HG02678 (cell line): ENCODE measurements at regions not wholly inside any gene's neighbourhood (a gene's known extent, or its start where the extent isn't known, plus 50 kb on each side); places are given as distances from the start of the nearest gene placed in this dataset.

Source experiments
- ATAC-seq: cut with Tn5 transposase; IDR thresholded peaks from one replicate; pipeline ENCODE4 v1.9.1; 2021; ENCODE audit warnings: mild to moderate bottlenecking, moderate library complexity; ENCODE audit not compliant: unreplicated experiment

DNA sequence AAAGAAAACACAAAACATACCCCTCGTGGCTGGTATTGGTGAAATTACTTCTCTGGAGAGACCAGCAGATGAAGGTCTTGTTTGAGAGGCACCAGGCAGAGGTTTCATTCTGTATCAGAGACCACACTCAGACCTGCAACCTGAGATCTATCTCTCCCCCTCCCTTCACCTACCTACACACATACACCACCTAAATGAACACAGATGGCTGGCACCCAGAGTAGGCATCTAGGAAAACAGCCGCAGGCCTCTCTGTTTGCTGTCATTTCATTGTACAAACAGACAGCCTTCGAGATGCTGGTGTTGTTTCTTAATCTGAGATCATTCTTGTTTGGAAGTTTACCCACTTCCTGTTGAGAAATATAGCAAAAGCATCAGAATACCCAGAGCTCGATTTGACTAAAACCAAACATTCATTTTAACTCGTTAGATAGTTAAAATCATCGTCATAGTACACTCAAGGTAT is 173.9 kb upstream of the SLC25A13 start:
- no peak for ATAC-seq

DNA sequence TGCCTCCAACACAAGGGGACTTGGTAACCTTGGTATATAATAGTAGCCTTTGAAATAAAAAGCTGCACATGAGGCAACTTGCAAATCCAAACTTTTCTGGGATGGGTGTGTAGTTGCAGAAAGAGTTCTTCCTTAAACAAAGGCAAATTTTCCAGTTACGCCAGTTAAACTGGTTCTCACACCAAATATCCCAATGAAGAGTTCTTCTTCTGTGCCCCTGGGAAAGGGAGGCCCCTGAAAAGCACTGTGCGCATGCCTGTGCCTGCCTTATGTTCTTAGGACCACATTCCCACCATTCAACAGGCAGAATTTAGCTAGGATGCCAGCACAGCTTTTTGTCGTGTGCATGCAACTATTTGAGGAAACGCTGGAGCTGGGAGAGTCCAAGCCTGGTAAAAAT is 164.8 kb upstream of the SLC25A13 start:
- no peak for ATAC-seq

DNA sequence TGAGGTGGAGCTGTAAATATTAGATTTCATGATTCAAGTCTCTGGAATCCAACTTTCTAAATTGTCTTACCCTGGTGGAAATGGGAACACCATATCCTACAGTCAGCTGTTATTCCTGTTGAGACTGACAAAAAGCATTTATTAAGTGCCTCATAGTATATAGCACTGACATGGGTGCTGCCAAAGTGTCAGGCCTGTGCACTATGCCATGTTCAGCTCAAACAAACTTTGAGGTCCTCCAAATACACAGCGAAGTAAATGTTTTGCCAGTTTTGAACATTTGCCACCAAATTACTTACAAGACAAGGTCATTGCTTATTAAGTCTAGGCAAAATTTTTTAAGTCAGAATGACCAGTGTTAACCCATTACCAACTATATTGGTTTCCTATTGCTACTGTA is 162.9 kb upstream of the SLC25A13 start:
- no peak for ATAC-seq

DNA sequence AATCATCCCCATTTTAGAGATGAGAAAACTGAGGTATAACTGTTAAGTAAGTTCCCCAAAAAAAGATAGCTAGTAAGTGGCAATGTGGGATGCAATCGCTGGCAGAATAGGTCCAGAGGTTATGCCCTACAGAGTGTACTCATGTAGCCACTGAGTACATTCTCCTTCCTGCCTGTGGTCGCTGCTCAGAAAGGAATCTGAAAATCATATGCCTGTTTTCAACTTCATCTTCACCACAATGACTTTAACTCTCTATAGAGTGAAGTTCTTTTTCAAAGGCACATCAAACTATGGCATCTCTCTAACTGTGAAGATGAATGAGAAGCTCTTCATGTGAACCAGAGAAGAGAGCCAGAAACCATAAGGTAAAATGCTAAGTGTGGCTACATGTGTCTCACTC is 162.2 kb upstream of the SLC25A13 start:
- ATAC-seq: no peak

DNA sequence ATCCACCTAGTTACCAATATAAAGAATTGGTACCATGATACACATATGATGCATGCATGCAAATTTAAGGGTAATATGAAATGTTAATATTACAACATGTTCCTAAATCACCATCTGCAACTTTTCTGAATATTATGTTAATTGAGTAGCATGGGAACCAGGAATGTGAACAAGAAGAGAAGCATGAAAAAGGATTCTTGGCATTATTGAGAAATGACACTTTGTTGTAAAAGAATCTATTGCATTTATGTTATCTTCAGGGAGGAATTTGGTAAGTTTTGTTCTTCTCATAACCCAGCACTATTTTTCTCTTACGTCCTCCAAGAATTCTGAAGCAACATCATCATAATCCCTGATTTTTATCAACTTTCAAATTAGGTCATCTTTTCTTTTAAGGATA is 159.9 kb upstream of the SLC25A13 start:
- no peak for ATAC-seq

DNA sequence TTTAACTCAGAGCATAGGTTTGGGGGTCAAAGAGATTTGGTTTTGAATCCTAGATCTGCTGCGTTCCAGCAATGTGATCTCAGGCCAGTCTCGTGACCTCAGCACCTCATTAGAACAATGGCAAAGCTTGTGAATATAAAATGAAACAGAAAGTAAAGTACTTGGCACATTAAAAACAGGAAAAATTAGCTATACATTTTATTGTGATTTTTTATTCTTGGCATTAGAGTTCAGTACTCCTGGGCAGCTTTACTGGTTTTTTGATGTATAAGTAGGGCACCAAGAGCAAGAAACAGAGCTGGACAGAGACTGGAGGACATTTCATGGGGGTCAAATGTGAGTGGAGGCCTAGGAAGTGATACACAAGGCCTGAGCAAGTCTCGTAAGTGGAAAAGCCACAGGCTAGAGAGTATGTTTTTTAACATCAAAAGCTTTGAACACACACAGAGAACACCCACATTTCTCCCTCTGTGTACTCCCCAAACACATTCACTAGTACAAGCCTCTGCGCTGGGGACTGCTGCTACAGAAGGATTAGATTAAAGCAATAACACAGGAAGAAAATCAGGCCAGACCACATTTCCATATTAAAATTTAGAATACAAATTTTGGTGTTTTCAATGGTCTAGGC is 157.2 kb upstream of the SLC25A13 start:
- ATAC-seq: no peak

DNA sequence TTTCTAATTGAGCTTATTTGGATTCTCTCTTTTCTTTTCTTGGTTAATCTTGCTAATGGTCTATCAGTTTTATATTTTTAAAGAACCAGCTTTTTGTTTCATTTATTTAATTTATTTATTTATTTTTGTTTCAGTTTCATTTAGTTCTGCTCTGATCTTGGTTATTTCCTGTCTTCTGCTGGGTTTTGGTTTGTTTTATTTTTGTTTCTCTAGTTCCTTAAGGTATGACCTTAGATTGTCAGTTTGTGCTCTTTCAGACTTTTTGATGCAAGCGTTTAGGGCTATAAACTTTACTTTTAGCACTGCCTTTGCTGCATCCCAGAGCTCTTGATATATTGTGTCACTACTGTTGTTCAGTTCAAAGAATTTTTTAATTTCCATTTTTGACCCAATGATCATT is 149.7 kb upstream of the SLC25A13 start:
- no peak for ATAC-seq

DNA sequence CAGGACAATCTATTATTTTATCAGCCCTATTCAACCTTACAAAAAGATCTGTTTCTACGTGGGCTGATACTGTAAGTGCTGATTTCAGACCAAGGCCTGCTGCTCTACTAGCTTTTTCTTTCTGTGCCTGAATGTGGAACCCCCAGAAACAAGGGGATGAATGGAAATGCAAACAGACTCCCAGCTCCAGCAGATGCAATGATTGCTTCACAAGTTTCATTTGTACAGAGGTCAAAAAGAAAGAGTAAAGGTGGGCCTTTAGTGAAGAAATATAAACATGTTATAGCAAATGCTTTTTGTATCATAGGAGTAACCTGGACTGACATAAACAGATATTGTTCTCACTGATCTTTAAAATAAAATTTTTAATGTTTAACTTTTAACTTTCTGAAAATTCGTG is 130.2 kb upstream of the SLC25A13 start:
- ATAC-seq: no peak

DNA sequence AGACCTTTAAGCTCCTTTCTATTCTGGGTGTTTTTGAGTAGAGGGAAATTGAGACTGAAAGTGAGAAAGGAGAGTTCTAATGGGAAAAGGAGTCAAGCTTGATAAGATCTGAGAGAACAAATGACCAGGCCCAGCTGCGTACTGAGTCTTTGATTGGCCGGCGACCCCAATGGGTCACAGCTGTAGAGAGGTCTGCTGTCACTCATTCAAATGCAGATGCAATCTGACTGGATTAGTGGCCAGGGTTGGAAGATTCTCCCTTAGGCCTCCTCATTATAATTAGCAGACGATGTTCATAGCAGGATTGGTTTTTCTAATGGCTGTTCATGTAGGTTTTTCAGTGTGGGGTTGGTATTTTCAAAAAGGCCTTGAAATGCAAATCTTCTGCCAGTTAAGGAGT is 127.2 kb upstream of the SLC25A13 start:
- no peak for ATAC-seq

DNA sequence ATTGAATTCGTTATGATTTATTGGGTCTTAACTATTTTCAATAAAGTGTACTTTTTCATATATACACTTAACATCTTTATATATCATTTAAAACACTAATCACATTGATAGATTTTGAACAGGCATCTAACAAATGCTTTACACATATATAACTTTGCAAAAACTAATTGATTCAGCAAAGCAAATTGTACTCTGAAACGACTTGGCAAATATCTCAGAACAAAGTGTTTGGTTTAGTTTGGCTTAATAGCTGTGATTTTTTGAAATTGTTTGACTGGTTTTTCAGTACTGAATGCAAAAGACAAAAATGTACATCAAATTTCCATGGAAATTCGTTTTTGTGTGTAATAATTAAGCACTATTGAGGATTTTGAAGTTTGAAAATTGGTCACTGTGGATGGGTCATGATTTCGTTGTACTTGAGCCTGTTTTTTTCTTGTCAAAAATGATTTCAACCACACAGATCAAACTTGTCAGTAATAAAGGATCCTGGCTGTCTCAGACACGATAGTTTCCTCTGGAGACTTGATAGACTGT is 125.3 kb upstream of the SLC25A13 start:
- ATAC-seq: no peak

DNA sequence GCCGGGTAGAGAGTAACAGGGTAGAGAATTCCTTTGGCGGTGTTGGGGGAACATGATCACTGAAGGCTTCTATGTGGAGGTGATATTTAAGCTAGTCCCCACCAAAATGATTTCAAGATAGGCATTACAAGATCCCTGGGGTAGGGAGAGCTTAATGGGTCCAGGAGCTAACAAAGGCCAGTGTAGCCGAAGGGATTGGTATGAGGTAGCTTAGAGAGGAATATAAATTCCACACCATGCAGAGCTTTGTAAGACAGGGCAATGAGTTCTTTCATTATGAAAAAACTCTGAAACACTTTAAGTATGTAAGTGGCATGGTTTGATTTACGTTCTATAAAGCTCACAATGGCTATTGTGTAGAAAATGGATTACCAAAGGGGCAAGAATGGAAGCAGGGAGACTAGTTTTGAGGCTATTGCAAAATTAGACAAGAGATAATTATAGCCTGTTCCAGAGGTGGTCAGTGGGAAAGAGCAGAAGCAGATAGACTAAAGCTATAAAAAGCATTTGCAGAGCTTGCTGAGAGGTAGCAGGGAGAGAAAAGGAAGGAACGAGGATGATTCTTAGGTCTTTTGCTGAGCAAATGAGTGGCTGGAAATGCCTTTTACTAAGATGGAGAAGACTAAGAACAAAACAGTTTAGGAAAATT is 119.7 kb upstream of the SLC25A13 start:
- no peak for ATAC-seq

DNA sequence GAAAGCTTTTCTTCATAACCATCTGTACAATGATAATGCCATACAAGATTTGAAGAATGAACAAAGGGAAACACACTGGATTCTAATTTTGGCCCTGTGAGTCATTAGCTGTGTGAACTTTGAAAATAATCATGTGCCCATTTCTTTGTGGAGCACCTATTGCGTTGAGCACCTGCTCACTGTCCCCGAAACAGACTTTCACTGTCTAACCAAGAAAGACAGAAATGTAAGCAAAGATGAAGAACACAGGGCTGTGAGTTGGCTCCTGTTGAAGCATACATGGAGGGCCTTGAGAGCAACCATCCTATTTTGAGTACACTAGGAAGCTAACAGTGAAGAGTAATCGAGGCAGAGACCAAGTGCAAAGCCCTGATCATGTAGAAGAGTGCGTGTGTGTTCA is 118.4 kb upstream of the SLC25A13 start:
- no peak for ATAC-seq

DNA sequence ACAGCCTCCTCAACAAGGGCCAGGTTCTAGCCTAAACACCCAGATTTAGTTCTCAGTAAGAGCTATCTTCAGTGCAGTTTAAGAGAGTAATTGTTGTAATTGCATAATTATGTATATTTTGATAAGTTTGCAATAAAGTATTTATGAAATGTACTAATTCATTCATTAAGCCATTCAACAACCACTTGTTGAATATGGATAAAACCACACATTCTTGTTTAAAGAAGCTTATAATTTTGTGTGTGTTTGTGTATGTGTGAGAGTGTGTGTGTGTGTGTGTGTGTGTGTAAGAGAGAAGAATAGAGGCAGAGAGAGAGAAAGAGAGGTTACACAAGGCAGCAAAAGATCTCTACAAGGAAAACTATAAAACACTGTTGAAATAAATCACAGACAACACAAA is 115.0 kb upstream of the SLC25A13 start:
- ATAC-seq: no peak

DNA sequence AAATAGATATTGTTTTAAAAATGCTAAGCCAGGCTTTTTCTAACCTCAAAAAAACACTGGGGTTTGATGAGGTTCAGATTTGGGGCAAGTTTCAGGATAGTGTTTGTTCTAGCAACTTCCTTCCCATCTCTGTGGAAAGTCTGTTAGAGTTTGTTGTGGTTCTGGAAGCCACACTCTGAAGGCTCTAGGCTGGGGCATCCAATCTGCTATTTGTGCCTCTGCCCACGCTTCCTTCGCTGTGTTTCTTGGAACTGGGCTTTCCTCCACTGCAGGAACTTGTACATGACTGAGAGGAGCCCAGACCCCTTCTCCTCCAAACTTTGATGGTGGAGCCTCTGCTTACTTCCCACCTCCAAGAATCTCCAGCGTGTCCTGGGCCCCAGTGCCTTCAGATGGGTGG is 108.5 kb upstream of the SLC25A13 start:
- no peak for ATAC-seq

DNA sequence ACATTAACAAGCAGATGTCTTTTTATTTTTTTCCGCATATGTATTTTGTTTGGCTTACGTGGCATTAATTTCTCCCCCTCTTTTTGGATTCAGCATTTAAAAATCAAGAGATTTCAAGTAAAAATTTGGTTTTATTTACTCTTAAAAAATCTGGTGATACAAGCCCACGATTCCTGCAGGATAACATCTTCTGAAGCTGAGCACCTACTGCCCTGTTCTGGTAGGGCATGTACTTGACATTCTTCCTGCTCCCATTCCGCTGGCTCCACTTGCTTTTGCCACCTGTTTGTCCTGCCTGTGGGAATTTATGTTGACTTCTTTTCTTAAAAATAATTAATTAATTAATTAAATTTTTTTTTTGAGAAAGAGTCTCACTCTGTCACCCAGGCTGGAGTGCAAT is 105.2 kb upstream of the SLC25A13 start:
- no peak for ATAC-seq

DNA sequence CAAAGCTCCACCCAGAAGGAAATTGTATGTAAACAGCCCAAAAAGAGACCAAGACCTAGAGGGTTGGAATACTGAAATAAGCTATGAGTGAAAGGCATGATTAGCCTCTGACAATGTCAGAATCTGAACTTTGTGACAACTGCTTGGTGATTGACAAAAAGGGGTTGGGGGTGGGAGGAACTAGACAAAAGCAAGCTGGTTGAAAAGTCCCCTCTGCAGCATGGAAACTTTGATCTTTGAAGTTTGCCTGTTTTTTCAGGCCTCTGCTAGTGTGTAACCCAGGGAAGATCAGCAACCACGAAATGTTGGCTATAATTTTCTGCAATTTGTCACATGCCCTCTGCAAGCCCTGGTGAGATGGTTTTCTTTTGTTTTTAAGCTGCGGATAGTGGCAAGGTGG is 104.8 kb upstream of the SLC25A13 start:
- no peak for ATAC-seq

DNA sequence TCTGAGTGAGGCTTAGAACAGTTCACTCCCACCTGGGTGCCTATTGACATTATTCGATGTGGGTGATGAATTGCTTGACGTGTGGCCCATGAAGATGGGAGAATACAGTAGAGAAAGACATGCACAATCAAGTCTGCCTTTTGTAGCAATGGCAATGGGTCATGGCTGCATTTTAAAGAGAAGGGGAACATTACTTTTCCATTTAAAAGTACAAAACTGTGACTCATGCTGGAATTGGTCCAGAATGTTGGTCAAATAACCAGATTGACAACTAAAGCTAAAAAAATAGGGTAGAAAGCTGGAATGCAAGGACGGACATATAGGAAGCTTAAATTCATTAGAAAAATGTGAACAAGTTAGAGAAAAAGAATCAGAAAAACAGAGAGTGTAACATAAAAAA is 104.1 kb upstream of the SLC25A13 start:
- ATAC-seq: no peak

DNA sequence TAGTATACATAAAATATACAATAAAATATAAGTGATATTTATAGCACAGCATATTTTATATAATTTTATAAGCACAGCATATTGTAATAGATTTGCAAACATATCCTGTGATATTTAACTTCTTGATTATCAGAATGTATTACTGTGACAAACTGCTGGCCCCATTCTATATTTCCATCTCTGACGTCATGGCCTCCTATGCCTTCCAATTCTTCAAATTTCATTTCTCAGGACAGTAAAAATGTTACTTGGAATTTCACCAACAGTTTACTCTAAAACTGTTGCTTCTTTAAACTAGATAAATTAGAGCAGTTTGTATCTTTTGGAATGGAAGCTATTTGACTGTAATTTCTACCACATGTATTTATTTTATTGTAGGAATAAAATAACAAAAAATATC is 102.5 kb upstream of the SLC25A13 start:
- no peak for ATAC-seq

DNA sequence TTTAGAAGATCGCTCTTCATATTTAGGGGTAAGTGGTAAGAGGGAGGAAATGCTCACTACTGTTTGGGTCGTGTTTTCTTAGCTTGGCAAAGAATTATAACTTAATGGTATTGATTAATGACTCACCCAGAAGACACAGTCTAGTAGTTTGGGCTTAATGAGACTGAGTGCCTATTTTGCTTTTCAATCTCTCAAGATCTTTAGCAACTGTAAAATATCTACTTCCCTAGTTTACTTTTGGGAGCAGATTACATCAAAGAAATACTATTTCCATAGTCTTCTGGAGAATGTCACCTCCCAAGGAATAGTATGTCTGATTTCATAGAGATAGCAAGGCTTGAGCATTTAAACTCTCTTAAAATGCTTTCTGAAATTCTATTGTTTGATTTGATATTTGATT is 100.5 kb upstream of the SLC25A13 start:
- no peak for ATAC-seq

DNA sequence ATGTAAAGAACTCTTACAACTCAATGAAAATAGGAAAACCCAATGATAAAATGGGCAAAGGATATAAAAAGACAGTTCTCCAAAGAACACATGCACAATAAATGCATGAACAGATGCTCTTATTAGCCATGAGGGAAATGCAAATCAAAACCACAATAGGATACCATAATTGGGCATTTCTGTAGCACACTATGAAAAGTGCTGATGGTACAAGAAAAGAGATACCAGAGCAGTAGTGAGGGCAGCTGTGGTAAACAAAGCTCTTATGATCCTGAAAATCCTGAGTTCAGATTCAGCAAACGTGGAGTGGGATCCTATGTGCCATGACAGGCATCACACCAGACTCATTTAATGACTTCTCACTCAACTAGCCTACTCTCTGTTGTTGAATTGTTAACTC is 96.7 kb upstream of the SLC25A13 start:
- no peak for ATAC-seq

DNA sequence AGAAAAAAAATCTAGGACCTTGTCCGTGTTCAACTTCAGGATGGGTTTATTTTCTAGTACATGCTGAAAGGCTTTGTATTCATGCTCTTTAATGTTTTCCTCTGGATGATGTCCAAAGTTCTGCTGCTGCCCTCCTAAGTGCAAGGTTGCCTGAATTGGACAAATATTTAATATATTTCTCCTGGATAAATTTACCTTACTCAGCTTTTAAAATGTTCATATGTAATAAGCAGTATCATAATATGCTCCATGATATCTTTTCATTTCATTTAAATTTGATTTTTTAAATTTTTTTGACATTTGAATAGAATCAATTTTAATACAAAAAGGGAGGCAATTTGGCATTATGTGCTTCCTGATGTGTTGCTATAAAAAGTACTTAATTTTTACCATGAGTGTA is 95.9 kb upstream of the SLC25A13 start:
- ATAC-seq: no peak

DNA sequence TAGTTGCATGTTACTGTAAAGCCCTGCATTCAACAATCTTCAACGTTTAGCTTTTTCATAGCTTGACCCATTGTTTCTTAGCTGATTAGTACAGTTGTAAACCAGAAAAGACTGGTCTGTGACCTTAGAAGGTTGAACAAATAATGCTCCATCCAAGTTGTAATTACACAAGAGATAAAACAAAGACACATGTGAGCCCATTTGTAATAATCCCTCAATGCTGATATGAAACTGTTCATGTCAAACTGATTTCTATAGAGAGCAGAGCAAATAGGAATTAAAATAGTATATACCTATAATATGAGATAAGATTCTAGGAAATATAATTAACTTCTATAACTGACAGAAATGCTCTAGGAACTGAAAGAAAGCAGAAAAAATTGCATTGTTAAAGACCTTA is 94.7 kb upstream of the SLC25A13 start:
- no peak for ATAC-seq

DNA sequence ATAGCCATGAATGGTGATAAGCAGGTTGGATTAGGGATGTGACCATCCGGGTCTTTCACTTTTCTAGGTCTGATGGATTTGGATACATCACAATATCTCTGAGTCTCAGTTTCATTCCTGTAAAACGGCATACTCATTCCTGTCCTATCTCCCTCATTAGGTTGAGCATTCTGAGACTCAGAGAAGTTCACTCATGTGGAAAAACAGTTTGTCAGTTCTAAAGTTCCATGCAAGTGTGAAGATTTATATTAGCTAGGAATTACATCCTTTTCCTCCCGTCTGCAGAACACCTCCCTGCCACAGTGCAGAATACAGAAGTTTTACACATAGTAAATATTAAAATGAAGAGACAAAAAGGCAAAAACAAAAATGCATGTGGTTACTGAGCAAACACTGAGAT is 94.2 kb upstream of the SLC25A13 start:
- no peak for ATAC-seq
